KOPT-K1 (cell line): ENCODE measurements at regions not wholly inside any gene's neighbourhood (a gene's known extent, or its start where the extent isn't known, plus 50 kb on each side); places are given as distances from the start of the nearest gene placed in this dataset.

ENCODE experiments used
- H3K27ac ChIP-seq: fragments of 200-600 bp; sonication (generic); 2 replicates; pipeline ENCODE4 v1.5.1; 2016; ENCODE audit warnings: antibody characterized with exemption, mild to moderate bottlenecking, low read depth, low read length; ENCODE audit not compliant: poor library complexity, severe bottlenecking
- H3K36me3 ChIP-seq: fragments of 200-600 bp; sonication (generic); 2 replicates; pipeline ENCODE4 v1.5.1; 2017; ENCODE audit warnings: antibody characterized with exemption, mild to moderate bottlenecking, low read length, moderate library complexity; ENCODE audit not compliant: insufficient read depth
- H3K9me3 ChIP-seq: fragments of 200-600 bp; sonication (generic); 2 replicates; pipeline ENCODE4 v1.5.1; 2017; ENCODE audit warnings: antibody characterized with exemption, low read length, mild to moderate bottlenecking; ENCODE audit not compliant: insufficient read depth, poor library complexity, severe bottlenecking

GRCh38 chr3:175895731-175896130 is 1036.6 kb downstream of the NAALADL2 start:
- H3K9me3 ChIP-seq, result no peaks in the 10 kb centered on the region
- H3K27ac ChIP-seq, result no peak overlapping the region
- no peaks in the 10 kb centered on the region for H3K36me3 ChIP-seq

GRCh38 chr3:175893566-175893965 is 1034.4 kb downstream of the NAALADL2 start:
- no peak overlapping the region for H3K27ac ChIP-seq
- H3K9me3 ChIP-seq, result no peaks in the 10 kb centered on the region
- H3K36me3 ChIP-seq, result no peaks in the 10 kb centered on the region

GRCh38 chr3:175890066-175890465 is 1030.9 kb downstream of the NAALADL2 start:
- no peak overlapping the region for H3K27ac ChIP-seq
- no peaks in the 10 kb centered on the region for H3K9me3 ChIP-seq
- H3K36me3 ChIP-seq, result no peaks in the 10 kb centered on the region

DNA sequence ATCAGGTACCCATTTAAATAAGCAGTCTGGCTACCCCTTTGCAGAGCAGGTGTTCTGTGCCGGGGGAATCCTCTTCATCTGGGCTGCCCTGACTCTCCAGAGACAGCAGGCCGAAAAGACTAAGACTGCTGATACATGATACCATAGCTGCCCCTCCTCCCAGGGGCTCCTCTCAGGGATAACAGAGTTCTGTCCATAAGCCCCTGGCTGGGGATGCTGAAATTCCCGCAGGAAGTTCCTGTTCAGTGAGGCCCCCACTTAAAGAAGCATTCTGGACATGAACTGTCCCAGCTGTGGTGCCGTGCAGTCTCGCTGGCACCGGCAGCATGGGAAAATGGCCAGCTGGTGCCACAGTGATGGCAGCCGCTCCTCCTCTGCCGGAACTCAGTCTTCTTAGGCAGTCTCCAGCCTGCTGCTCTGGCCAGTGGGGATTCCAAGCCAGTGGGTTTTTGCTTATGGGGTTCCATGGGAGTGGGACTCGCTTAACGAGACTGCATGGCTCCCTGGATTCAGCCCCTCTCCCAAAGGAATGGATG is 1026.2 kb downstream of the NAALADL2 start:
- peak overlapping the region; percentile 32 for H3K27ac ChIP-seq
- no peaks in the 10 kb centered on the region for H3K9me3 ChIP-seq
- H3K36me3 ChIP-seq, result no peaks in the 10 kb centered on the region

DNA sequence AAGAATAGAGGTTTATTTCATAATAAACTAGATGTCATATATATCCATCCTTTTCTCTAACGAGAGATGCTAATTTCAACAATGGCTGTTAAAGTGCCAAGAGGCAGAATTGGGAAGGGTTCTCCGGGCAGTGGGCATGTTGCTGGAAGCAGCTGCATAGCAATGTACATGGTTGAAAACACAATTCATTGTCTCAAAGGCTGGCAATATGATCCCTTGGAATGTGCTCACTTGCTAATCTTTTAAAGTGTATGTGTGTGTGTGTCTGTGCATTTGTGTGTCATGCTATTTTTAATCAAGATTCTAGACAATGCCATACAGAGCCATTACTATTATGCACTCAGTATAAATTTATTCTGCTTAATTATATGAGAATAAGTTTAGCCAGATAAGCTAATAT is 1020.3 kb downstream of the NAALADL2 start:
- Histone ChIP-seq H3K9me3 (no peaks in the 10 kb centered on the region), H3K36me3 (no peaks in the 10 kb centered on the region), H3K27ac (no peak overlapping the region)

- Histone ChIP-seq H3K36me3 (no peaks in the 10 kb centered on the region), H3K27ac (no peak overlapping the region), H3K9me3 (no peaks in the 10 kb centered on the region)
These were observed 1010.3 kb downstream of the NAALADL2 start for GRCh38 chr3:175869404-175869803.

- H3K36me3 ChIP-seq, result no peaks in the 10 kb centered on the region
- H3K27ac ChIP-seq, result no peak overlapping the region
- no peaks in the 10 kb centered on the region for H3K9me3 ChIP-seq
These were observed 1009.5 kb downstream of the NAALADL2 start for GRCh38 chr3:175868626-175869025.

DNA sequence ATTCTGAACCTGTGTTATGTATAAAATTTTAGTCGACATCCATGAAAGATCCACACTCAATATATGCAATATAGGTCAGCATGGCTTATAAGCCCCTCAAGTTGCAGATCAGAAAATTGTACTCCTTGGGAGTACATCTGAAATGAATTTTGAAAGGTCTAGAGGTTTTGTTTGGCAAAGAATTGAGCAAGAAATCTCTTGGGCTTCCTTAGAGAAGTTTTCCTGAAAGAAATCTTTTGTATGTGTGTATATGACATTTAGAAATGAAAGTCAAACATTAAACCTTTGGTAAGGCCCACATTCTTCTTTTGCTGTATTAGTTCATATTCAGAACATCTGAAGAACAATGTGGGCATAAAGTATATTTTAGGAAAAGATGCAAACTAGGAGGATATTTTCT is 1006.6 kb downstream of the NAALADL2 start:
- Histone ChIP-seq H3K9me3 (no peaks in the 10 kb centered on the region), H3K27ac (no peak overlapping the region), H3K36me3 (no peaks in the 10 kb centered on the region)

- H3K36me3 ChIP-seq, result no peaks in the 10 kb centered on the region
- H3K27ac ChIP-seq, result no peak overlapping the region
- no peaks in the 10 kb centered on the region for H3K9me3 ChIP-seq
These were observed 1002.8 kb downstream of the NAALADL2 start for GRCh38 chr3:175861916-175862315.
